ENCODE measurements at regions not wholly inside any gene's neighbourhood (a gene's known extent, or its start where the extent isn't known, plus 50 kb on each side); places are given as distances from the start of the nearest gene placed in this dataset.

GRCh38 chr6:120055071-120055470 lies 705.5 kb upstream of the MAN1A1 start (continued):
- TF ChIP-seq MYPOP (CRISPR knock-in tag; IDR thresholded peaks at IDR 0.05) = no peak

DNA sequence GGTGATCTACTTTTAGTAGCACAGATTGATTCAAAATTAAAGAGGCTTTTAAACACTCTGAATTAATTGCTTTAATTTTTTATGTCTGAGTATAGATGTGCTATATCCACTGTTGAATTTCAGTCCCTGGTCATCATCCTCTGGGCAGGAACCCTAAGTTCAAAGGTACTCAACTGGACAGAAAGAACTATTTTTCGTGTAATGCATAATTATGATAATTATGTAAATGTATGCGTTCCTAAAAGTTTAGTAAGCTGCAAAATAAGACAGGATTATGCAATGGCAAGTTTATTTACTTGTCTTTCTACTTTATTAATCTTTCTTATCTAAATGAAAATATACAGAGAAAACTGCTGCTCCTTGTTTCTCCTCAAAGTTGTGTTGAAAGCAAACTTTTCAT lies 690.1 kb upstream of the MAN1A1 start:
- H3K9me3 ChIP-seq (ENCODE audit: low read length) = no peaks in the 10 kb centered on the region
- TF ChIP-seq POLR2A (IDR thresholded peaks at IDR 0.05; ENCODE audit: insufficient read depth in 1 of 2, low read depth in 2 of 2, low read length in 2 of 2) (no peak), ZNF383 (CRISPR knock-in tag; IDR thresholded peaks at IDR 0.05; ENCODE audit: borderline replicate concordance) (no peak), ZKSCAN8 (CRISPR knock-in tag; IDR thresholded peaks at IDR 0.05; ENCODE audit: borderline replicate concordance) (no peak), MTA3 (CRISPR knock-in tag; IDR thresholded peaks at IDR 0.05) (no peak), NFIC (IDR thresholded peaks at IDR 0.05; ENCODE audit: low read length) (no peak)
- no peaks in the 10 kb centered on the region for H4K20me1 ChIP-seq (ENCODE audit: insufficient read depth, low read length)
- no peak overlapping the region for H3K4me3 ChIP-seq (replicated peaks in 1 of 3; ENCODE audit: insufficient read depth in 1 of 3, low read depth in 2 of 3, low read length in 3 of 3)
- no peak for DNase-seq (ENCODE audit: low spot score)
- no peak for ATAC-seq
- no TSS peak for BruUV-seq (replicated peaks)
- H3K79me2 ChIP-seq (ENCODE audit: insufficient read depth, low read length) = no peaks in the 10 kb centered on the region
- intact Hi-C loops (cut with micrococcal nuclease; ENCODE audit: unreplicated experiment) (no loop called here), in situ Hi-C loops (cut with HindIII; ENCODE audit: extremely low pct_ligation_motif_present, low pct_unique_long_range_greater_than_20kb) (no loop called here)
- 95% methylated on average over 2 of the region's 2 CpGs for WGBS (ENCODE audit: low lambda C conversion rate)
- no peak overlapping the region for H2AFZ ChIP-seq (ENCODE audit: low read length)
- H3K4me1 ChIP-seq (ENCODE audit: insufficient read depth, low read length) = no peaks in the 10 kb centered on the region
- H3K9ac ChIP-seq (ENCODE audit: insufficient read depth, low read depth, low read length) = no peak overlapping the region
- H3K27ac ChIP-seq (ENCODE audit: extremely low read length, insufficient read depth, low read length) = no peak overlapping the region
- H3K4me2 ChIP-seq (ENCODE audit: low read depth, low read length) = no peak overlapping the region
- CTCF ChIA-PET (ENCODE audit: low intra/inter-chr PET ratio, low total read pairs) = no interaction called here
- no peaks in the 10 kb centered on the region for H3K36me3 ChIP-seq (replicated peaks in 1 of 2; ENCODE audit: control insufficient read depth in 1 of 2, insufficient read depth in 2 of 2, low read length in 2 of 2)
- FAIRE-seq = no peak
- no peaks in the 10 kb centered on the region for H3K27me3 ChIP-seq (ENCODE audit: control insufficient read depth in 1 of 2, insufficient read depth in 2 of 2, low read length in 2 of 2)
- POLR2A ChIA-PET = no interaction called here

DNA sequence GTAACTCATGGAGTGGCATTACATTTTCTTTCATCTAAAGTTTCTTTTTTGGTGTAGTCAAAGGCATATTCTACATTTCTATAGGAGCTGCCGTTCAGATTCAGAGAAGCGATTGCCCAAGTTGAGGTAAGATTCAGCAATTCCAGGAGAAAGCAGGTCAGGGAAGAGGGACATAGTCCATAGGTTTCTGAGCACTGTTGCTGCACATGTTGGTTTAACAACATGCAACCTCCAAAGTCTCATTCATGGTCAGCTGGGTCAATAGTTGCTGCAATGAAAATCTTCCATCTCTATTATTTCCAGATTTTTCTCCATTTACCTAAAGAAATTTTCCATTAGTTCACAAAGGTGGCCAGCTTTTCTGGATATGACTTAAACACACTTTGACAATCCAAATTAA lies 682.3 kb upstream of the MAN1A1 start:
- WGBS (ENCODE audit: low lambda C conversion rate) = 56% methylated on average over 2 of the region's 2 CpGs
- Histone ChIP-seq H3K4me1 (ENCODE audit: insufficient read depth, low read length) (peaks cover 7% of the 10 kb centered on the region; the same call in 1 of the 2 replicates), H3K9me3 (ENCODE audit: low read length) (no peaks in the 10 kb centered on the region), H3K4me3 (replicated peaks in 1 of 3; ENCODE audit: insufficient read depth in 1 of 3, low read depth in 2 of 3, low read length in 3 of 3) (no peak overlapping the region), H3K36me3 (replicated peaks in 1 of 2; ENCODE audit: control insufficient read depth in 1 of 2, insufficient read depth in 2 of 2, low read length in 2 of 2) (no peaks in the 10 kb centered on the region), H3K79me2 (ENCODE audit: insufficient read depth, low read length) (no peaks in the 10 kb centered on the region), H4K20me1 (ENCODE audit: insufficient read depth, low read length) (no peaks in the 10 kb centered on the region), H3K4me2 (ENCODE audit: low read depth, low read length) (no peak overlapping the region), H2AFZ (ENCODE audit: low read length) (no peak overlapping the region), H3K27ac (ENCODE audit: extremely low read length, insufficient read depth, low read length) (peak overlapping the region; percentile 22), H3K27me3 (ENCODE audit: control insufficient read depth in 1 of 2, insufficient read depth in 2 of 2, low read length in 2 of 2) (no peaks in the 10 kb centered on the region), H3K9ac (ENCODE audit: insufficient read depth, low read depth, low read length) (no peak overlapping the region)
- in situ Hi-C loops (cut with HindIII; ENCODE audit: extremely low pct_ligation_motif_present, low pct_unique_long_range_greater_than_20kb) = no loop called here
- ATAC-seq = peak; percentile 94
- ChIA-PET POLR2A (interaction anchor here (1.8 kb wide), 1 partner anchor 27 kb away, joined by 4 read pairs; no protein-coding TSS in a partner anchor), CTCF (ENCODE audit: low intra/inter-chr PET ratio, low total read pairs) (no interaction called here)
- peak; percentile 56 for FAIRE-seq
- intact Hi-C loops (cut with micrococcal nuclease; ENCODE audit: unreplicated experiment) = no loop called here
- no TSS peak for BruUV-seq (replicated peaks)
- peak; percentile 37 for DNase-seq (ENCODE audit: low spot score)
- no peak for TF ChIP-seq CBFB (CRISPR knock-in tag; IDR thresholded peaks at IDR 0.05)
- TF ChIP-seq HOMEZ (CRISPR knock-in tag; IDR thresholded peaks at IDR 0.05; ENCODE audit: low read depth) = peak; percentile 44; the same call in 1 of the 2 replicates
- TF ChIP-seq PAWR (CRISPR knock-in tag; IDR thresholded peaks at IDR 0.05; ENCODE audit: borderline replicate concordance) = no peak
- TF ChIP-seq NFE2L2 (IDR thresholded peaks at IDR 0.05; ENCODE audit: low read length) = no peak
- TF ChIP-seq HNF4G (IDR thresholded peaks at IDR 0.05; ENCODE audit: borderline replicate concordance, low read depth, low read length) = peak; percentile 59; the same call in 1 of the 2 replicates
- TF ChIP-seq HNF4G (CRISPR knock-in tag; IDR thresholded peaks at IDR 0.05; ENCODE audit: borderline replicate concordance, low read depth) = no peak
- TF ChIP-seq ZNF143 (CRISPR knock-in tag; IDR thresholded peaks at IDR 0.05) = no peak
- peak; percentile 90; the same call in 1 of the 2 replicates for TF ChIP-seq ZNF12 (CRISPR knock-in tag; IDR thresholded peaks at IDR 0.05)
- TF ChIP-seq TFAP4 (IDR thresholded peaks at IDR 0.05; ENCODE audit: borderline replicate concordance, low read depth) = peak; percentile 25; the same call in 1 of the 2 replicates
- no peak for TF ChIP-seq TMF1 (CRISPR knock-in tag; IDR thresholded peaks at IDR 0.05; ENCODE audit: low read depth)
